Epithelial cell of proximal tubule (primary cell): ENCODE measurements at regions not wholly inside any gene's neighbourhood (a gene's known extent, or its start where the extent isn't known, plus 50 kb on each side); places are given as distances from the start of the nearest gene placed in this dataset.

Experiments used
- DNase-seq: peaks from one replicate; pipeline ENCODE4 v3.0.0-alpha.2; 2011; ENCODE audit warnings: low read depth
- H3K4me3 ChIP-seq: 2 replicates; pipeline ENCODE4 v1.5.1; 2011; ENCODE audit warnings: low read depth, mild to moderate bottlenecking, low read length
- CTCF ChIP-seq: conservative IDR thresholded peaks from 2 replicates; pipeline ENCODE4 v1.5.1; 2012; ENCODE audit warnings: low read depth, mild to moderate bottlenecking, low read length

- TF ChIP-seq CTCF, result no peak
- no peak for DNase-seq
- no peak overlapping the region for H3K4me3 ChIP-seq
These were observed 391.4 kb upstream of the CADM1 start for GRCh38 chr11:115895594-115895993.

GRCh38 chr11:115894176-115894575, 390.0 kb upstream of the CADM1 start:
- H3K4me3 ChIP-seq, result no peak overlapping the region
- no peak for TF ChIP-seq CTCF
- DNase-seq, result no peak

- no peak overlapping the region for H3K4me3 ChIP-seq
- no peak for DNase-seq
- no peak for TF ChIP-seq CTCF
These were observed 389.4 kb upstream of the CADM1 start for GRCh38 chr11:115893461-115894099.

GRCh38 chr11:115892016-115892415, 387.8 kb upstream of the CADM1 start:
- no peak for DNase-seq

GRCh38 chr11:115891581-115891980, 387.4 kb upstream of the CADM1 start:
- H3K4me3 ChIP-seq, result no peak overlapping the region
- DNase-seq, result no peak
- no peak for TF ChIP-seq CTCF

More at GRCh38 chr11:115892016-115892415, 387.8 kb upstream of the CADM1 start:
- H3K4me3 ChIP-seq, result no peak overlapping the region
- no peak for TF ChIP-seq CTCF

- H3K4me3 ChIP-seq, result no peak overlapping the region
- DNase-seq, result no peak
- no peak for TF ChIP-seq CTCF
These were observed 386.3 kb upstream of the CADM1 start for GRCh38 chr11:115890500-115890899.

GRCh38 chr11:115889712-115890111, 385.5 kb upstream of the CADM1 start:
- TF ChIP-seq CTCF, result no peak
- H3K4me3 ChIP-seq, result no peak overlapping the region
- no peak for DNase-seq
